Endothelial cell of umbilical vein (primary cell): ENCODE measurements at regions not wholly inside any gene's neighbourhood (a gene's known extent, or its start where the extent isn't known, plus 50 kb on each side); places are given as distances from the start of the nearest gene placed in this dataset.

ENCODE experiments used
- BruUV-seq: library from RNA; stranded (reverse); fragments of 400-500 nt; replicated peaks from 2 replicates; lab custom pipeline; 2021; lab: Mats Ljungman, UMichigan
- CTCF ChIA-PET: fragments of 300-600, 350-600 bp; sonication (Branson Sonifier 250); formaldehyde crosslinking; loops from one replicate; lab custom pipeline; 2021; ENCODE audit warnings: antibody characterized with exemption, inconsistent platforms; lab: Charles Lee
- POLR2A ChIA-PET: fragments of 300-600, 350-600 bp; sonication (Branson Sonifier 250); formaldehyde crosslinking; loops from one replicate; lab custom pipeline; 2021; ENCODE audit warnings: antibody characterized with exemption, inconsistent platforms; lab: Charles Lee
- DNase-seq: peaks from one replicate; pipeline ENCODE4 v3.0.0-alpha.2; 2011; ENCODE audit warnings: low read depth, low spot score
- FAIRE-seq: peaks from 2 replicates; lab custom pipeline; 2011; peaks lifted over from hg19 to GRCh38; lab: Jason Lieb, UNC
- H2AFZ ChIP-seq: 2 replicates; pipeline ENCODE4 v1.6.0; 2012; ENCODE audit warnings: low read depth, low read length, control low read depth, inconsistent platforms
- H3K27ac ChIP-seq: 2 replicates; pipeline ENCODE4 v1.5.1; 2011; ENCODE audit warnings: low read depth, mild to moderate bottlenecking, control low read depth, low read length, moderate library complexity; ENCODE audit not compliant: insufficient read depth
- H3K27me3 ChIP-seq, 2 experiments: 2 replicates each; pipeline versions ENCODE4 v1.6.0 to v1.6.1; 2011; ENCODE audit warnings: low read length in 2 of 2, mixed read lengths in 1 of 2; ENCODE audit not compliant: control insufficient read depth in 2 of 2, insufficient read depth in 2 of 2
- H3K36me3 ChIP-seq, 2 experiments: 2 replicates in 1 of 2; 3 replicates in 1 of 2; pipeline ENCODE4 v1.5.1; 2011; ENCODE audit warnings: low read length in 2 of 2, mild to moderate bottlenecking in 1 of 2, moderate library complexity in 1 of 2; ENCODE audit not compliant: control insufficient read depth in 2 of 2, insufficient read depth in 2 of 2; ENCODE audit errors: extremely low read depth in 1 of 2
- H3K4me1 ChIP-seq: 3 replicates; pipeline ENCODE4 v1.5.1; 2011; ENCODE audit warnings: mild to moderate bottlenecking, low read length; ENCODE audit not compliant: control insufficient read depth, insufficient read depth; ENCODE audit errors: extremely low read depth
- H3K4me2 ChIP-seq: 2 replicates; pipeline ENCODE4 v1.6.1; 2011; ENCODE audit warnings: low read length, control low read depth, mixed read lengths; ENCODE audit not compliant: insufficient read depth
- H3K4me3 ChIP-seq, 3 experiments: fragments of 200-600 bp in 1 of 3; sonication (generic), shearing (Covaris generic) in 1 of 3; replicated peaks in 1 of 3; 2 replicates each; pipeline ENCODE4 v1.5.1; 2011 to 2016; ENCODE audit warnings: control low read depth in 3 of 3, low read length in 3 of 3, mild to moderate bottlenecking in 2 of 3, inconsistent platforms in 1 of 3, low read depth in 1 of 3, moderate library complexity in 1 of 3; ENCODE audit not compliant: insufficient read depth in 1 of 3
- H3K79me2 ChIP-seq: 2 replicates; pipeline ENCODE4 v1.6.0; 2012; ENCODE audit warnings: low read length, inconsistent platforms; ENCODE audit not compliant: control insufficient read depth, insufficient read depth
- H3K9ac ChIP-seq: replicated peaks from 2 replicates; pipeline ENCODE3; 2011; ENCODE audit warnings: low read length, control low read depth; ENCODE audit not compliant: insufficient read depth; ENCODE audit errors: extremely low read depth
- H3K9me1 ChIP-seq: replicated peaks from 3 replicates; pipeline ENCODE4 v1.6.0; 2011; ENCODE audit warnings: mild to moderate bottlenecking, low read length; ENCODE audit not compliant: control insufficient read depth, insufficient read depth; ENCODE audit errors: extremely low read depth
- H3K9me3 ChIP-seq: replicated peaks from 2 replicates; pipeline ENCODE4 v1.5.1; 2012; ENCODE audit warnings: low read length, inconsistent platforms; ENCODE audit not compliant: control insufficient read depth, insufficient read depth
- H4K20me1 ChIP-seq: replicated peaks from 2 replicates; pipeline ENCODE3; 2011; ENCODE audit warnings: mild to moderate bottlenecking, low read length; ENCODE audit not compliant: control insufficient read depth, insufficient read depth; ENCODE audit errors: extremely low read depth
- FOS ChIP-seq: IDR thresholded peaks from 2 replicates; pipeline ENCODE4 v1.6.1; 2011; ENCODE audit warnings: mild to moderate bottlenecking, low read length, moderate library complexity, borderline replicate concordance; ENCODE audit not compliant: insufficient read depth
- JUN ChIP-seq: IDR thresholded peaks from 2 replicates; pipeline ENCODE4 v1.6.1; 2011; ENCODE audit warnings: borderline replicate concordance, low read depth; ENCODE audit not compliant: insufficient read length, insufficient read depth
- MYC ChIP-seq: IDR thresholded peaks from one replicate; pipeline ENCODE4 v1.6.1; 2011; ENCODE audit warnings: mild to moderate bottlenecking, low read depth, low read length
- POLR2A ChIP-seq: IDR thresholded peaks from 2 replicates; pipeline ENCODE4 v1.6.1; 2012; ENCODE audit warnings: low read depth, mild to moderate bottlenecking, control low read depth, low read length
- POLR2AphosphoS5 ChIP-seq: IDR thresholded peaks from 2 replicates; pipeline ENCODE4 v1.6.1; 2012; ENCODE audit warnings: low read depth, mild to moderate bottlenecking, control low read depth, low read length, moderate library complexity; ENCODE audit not compliant: insufficient read depth
- dilution Hi-C: fragments of 300-500 bp; cut with MboI; formaldehyde crosslinking; loops from one replicate; pipeline ENCODE4 v1.15.0; 2019; ENCODE audit warnings: low sequenced_read_pairs; ENCODE audit not compliant: extremely low pct_ligation_motif_present
- intact Hi-C: fragments of 100-400 bp; cut with micrococcal nuclease; formaldehyde crosslinking; loops from one replicate; pipeline ENCODE4 v1.10.0; 2022
- TF ChIP-seq, protein P1 (sequence below): IDR thresholded peaks from 2 replicates; pipeline ENCODE4 v1.6.1; 2011; ENCODE audit not compliant: insufficient read depth, insufficient read length
- TF ChIP-seq, protein P2 (sequence below), 2 donors: IDR thresholded peaks; 1 replicate in 1 of 2; 2 replicates in 1 of 2; pipeline ENCODE4 v1.5.1; 2011; ENCODE audit warnings: low read length in 2 of 2, mild to moderate bottlenecking in 2 of 2, moderate library complexity in 2 of 2, control low read depth in 1 of 2, inconsistent platforms in 1 of 2, low read depth in 1 of 2; ENCODE audit not compliant: insufficient read depth in 1 of 2; ENCODE audit errors: extremely low read depth in 1 of 2

DNA sequence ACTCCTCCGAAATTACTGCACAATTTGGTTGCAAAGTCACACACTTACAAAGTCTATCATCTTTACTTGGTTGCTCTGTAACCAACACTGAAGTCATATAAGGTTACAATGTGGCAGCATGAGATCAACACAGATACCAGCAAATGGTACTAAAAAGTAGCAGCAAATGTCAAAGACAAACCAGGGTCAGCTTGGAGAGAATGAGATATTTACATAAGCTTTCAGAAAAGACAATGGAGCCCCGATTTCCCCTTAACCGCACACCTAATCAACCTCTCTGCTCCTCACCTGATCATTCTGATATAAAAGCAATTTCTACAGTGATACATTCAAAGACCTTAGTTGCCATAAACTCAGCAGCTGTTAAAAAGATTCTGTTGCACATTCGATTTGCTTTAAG lies 76.4 kb upstream of the FOXN3 start:
- Histone ChIP-seq H3K4me1 (no peaks in the 10 kb centered on the region), H3K27me3 (no peaks in the 10 kb centered on the region), H3K4me3 (no peak overlapping the region), H3K9me3 (no peaks in the 10 kb centered on the region), H3K9me1 (no peaks in the 10 kb centered on the region), H4K20me1 (no peaks in the 10 kb centered on the region), H3K27ac (no peak overlapping the region), H3K79me2 (no peaks in the 10 kb centered on the region), H2AFZ (no peak overlapping the region), H3K9ac (no peak overlapping the region), H3K36me3 (no peaks in the 10 kb centered on the region), H3K4me2 (no peak overlapping the region)
- TF ChIP-seq, protein P1, sequence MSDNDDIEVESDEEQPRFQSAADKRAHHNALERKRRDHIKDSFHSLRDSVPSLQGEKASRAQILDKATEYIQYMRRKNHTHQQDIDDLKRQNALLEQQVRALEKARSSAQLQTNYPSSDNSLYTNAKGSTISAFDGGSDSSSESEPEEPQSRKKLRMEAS: no peak
- TF ChIP-seq JUN (no peak), POLR2A (no peak), MYC (no peak), POLR2AphosphoS5 (no peak), FOS (no peak)
- TF ChIP-seq, protein P2, sequence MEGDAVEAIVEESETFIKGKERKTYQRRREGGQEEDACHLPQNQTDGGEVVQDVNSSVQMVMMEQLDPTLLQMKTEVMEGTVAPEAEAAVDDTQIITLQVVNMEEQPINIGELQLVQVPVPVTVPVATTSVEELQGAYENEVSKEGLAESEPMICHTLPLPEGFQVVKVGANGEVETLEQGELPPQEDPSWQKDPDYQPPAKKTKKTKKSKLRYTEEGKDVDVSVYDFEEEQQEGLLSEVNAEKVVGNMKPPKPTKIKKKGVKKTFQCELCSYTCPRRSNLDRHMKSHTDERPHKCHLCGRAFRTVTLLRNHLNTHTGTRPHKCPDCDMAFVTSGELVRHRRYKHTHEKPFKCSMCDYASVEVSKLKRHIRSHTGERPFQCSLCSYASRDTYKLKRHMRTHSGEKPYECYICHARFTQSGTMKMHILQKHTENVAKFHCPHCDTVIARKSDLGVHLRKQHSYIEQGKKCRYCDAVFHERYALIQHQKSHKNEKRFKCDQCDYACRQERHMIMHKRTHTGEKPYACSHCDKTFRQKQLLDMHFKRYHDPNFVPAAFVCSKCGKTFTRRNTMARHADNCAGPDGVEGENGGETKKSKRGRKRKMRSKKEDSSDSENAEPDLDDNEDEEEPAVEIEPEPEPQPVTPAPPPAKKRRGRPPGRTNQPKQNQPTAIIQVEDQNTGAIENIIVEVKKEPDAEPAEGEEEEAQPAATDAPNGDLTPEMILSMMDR (IDR thresholded peaks at IDR 0.05; ENCODE audit: extremely low read depth in 1 of 2, insufficient read depth in 1 of 2, low read depth in 1 of 2, low read length in 2 of 2): no peak
- ChIA-PET POLR2A (no interaction called here), CTCF (interaction anchor here (1.0 to 2.0 kb wide), 3 partner anchors 9 to 11 kb away, joined by 3 to 7 read pairs (median 5); no protein-coding TSS in a partner anchor)
- DNase-seq: no peak
- BruUV-seq: no TSS peak
- intact Hi-C loops (no loop called here), dilution Hi-C loops (no loop called here)
- no peak for FAIRE-seq
